IMR-90 (cell line): ENCODE measurements at regions not wholly inside any gene's neighbourhood (a gene's known extent, or its start where the extent isn't known, plus 50 kb on each side); places are given as distances from the start of the nearest gene placed in this dataset.

Experiments used
- ATAC-seq: fragments of 200-7000 bp; cut with Tn5 transposase; 2 replicates; pipeline ENCODE4 v1.9.1; 2020; ENCODE audit warnings: low read depth, mild to moderate bottlenecking, moderate library complexity
- BruUV-seq: library from RNA; stranded (reverse); fragments of 400-500 nt; replicated peaks from 2 replicates; lab custom pipeline; 2021; lab: Mats Ljungman, UMichigan
- CTCF ChIA-PET: fragments of 300-600 bp; formaldehyde crosslinking; extraction: SDS; loops from one replicate; lab custom pipeline; 2021; ENCODE audit warnings: antibody characterized with exemption; lab: Yijun Ruan, JAX
- POLR2A ChIA-PET: fragments of 300-600 bp; sonication (Branson Sonifier 250); formaldehyde crosslinking; loops from one replicate; lab custom pipeline; 2022; ENCODE audit warnings: antibody characterized with exemption; ENCODE audit not compliant: unreplicated experiment; lab: Charles Lee
- DNase-seq: peaks from one replicate; pipeline ENCODE4 v3.0.0; 2013
- H2AFZ ChIP-seq: replicated peaks from 2 replicates; pipeline ENCODE3; 2013; ENCODE audit warnings: low read length, mild to moderate bottlenecking; ENCODE audit not compliant: poor library complexity
- H2AK5ac ChIP-seq: 2 replicates; pipeline ENCODE4 v1.6.1; 2013; ENCODE audit warnings: low read depth, low read length, inconsistent platforms
- H2AK9ac ChIP-seq: replicated peaks from 2 replicates; pipeline ENCODE3; 2013; ENCODE audit warnings: mild to moderate bottlenecking, low read depth, low read length, moderate library complexity; ENCODE audit not compliant: poor library complexity
- H2BK120ac ChIP-seq: 2 replicates; pipeline ENCODE4 v1.6.1; 2013; ENCODE audit warnings: low read depth, low read length, inconsistent platforms
- H2BK15ac ChIP-seq: 3 replicates; pipeline ENCODE4 v1.6.1; 2013; ENCODE audit warnings: low read depth, low read length, inconsistent platforms
- H2BK20ac ChIP-seq: 2 replicates; pipeline ENCODE4 v1.6.1; 2013; ENCODE audit warnings: low read depth, mild to moderate bottlenecking, inconsistent platforms, low read length, moderate library complexity
- H2BK5ac ChIP-seq: 2 replicates; pipeline ENCODE4 v1.6.1; 2013; ENCODE audit warnings: mild to moderate bottlenecking, low read depth, low read length, inconsistent platforms; ENCODE audit not compliant: poor library complexity, severe bottlenecking
- H3K14ac ChIP-seq: replicated peaks from 2 replicates; pipeline ENCODE4 v1.6.1; 2013; ENCODE audit warnings: low read depth, low read length, inconsistent platforms
- H3K18ac ChIP-seq: 2 replicates; pipeline ENCODE4 v1.6.1; 2013; ENCODE audit warnings: low read depth, low read length, control low read depth
- H3K23ac ChIP-seq: 2 replicates; pipeline ENCODE4 v1.6.1; 2013; ENCODE audit warnings: low read depth, low read length, inconsistent platforms
- H3K27ac ChIP-seq: 2 replicates; pipeline ENCODE4 v1.5.1; 2013; ENCODE audit warnings: mild to moderate bottlenecking, control low read depth, low read length; ENCODE audit not compliant: insufficient read depth
- H3K27me3 ChIP-seq: 2 replicates; pipeline ENCODE4 v1.6.1; 2013; ENCODE audit warnings: low read length; ENCODE audit not compliant: control insufficient read depth, insufficient read depth
- H3K36me3 ChIP-seq: 2 replicates; pipeline ENCODE4 v1.6.1; 2013; ENCODE audit warnings: low read length, mixed read lengths; ENCODE audit not compliant: control insufficient read depth, insufficient read depth
- H3K4ac ChIP-seq: 2 replicates; pipeline ENCODE4 v1.6.1; 2013; ENCODE audit warnings: low read depth, low read length, inconsistent platforms
- H3K4me1 ChIP-seq: 2 replicates; pipeline ENCODE4 v1.6.1; 2013; ENCODE audit warnings: low read length, mixed read lengths; ENCODE audit not compliant: control insufficient read depth, insufficient read depth
- H3K4me2 ChIP-seq: 2 replicates; pipeline ENCODE4 v1.6.1; 2013; ENCODE audit warnings: low read depth, mild to moderate bottlenecking, control low read depth, low read length, moderate library complexity
- H3K4me3 ChIP-seq: 2 replicates; pipeline ENCODE4 v1.5.1; 2013; ENCODE audit warnings: low read depth, mild to moderate bottlenecking, control low read depth, low read length, moderate library complexity; ENCODE audit not compliant: insufficient read depth
- H3K56ac ChIP-seq: 2 replicates; pipeline ENCODE4 v1.6.1; 2013; ENCODE audit warnings: low read length, inconsistent platforms; ENCODE audit not compliant: insufficient read depth; ENCODE audit errors: extremely low read depth
- H3K79me1 ChIP-seq, 2 experiments: 2 replicates each; pipeline ENCODE4 v1.6.1; 2013; ENCODE audit warnings: low read length in 2 of 2, inconsistent platforms in 1 of 2, low read depth in 1 of 2
- H3K9ac ChIP-seq: 2 replicates; pipeline ENCODE4 v1.6.1; 2013; ENCODE audit warnings: low read depth, low read length, control low read depth
- H3K9me1 ChIP-seq: 2 replicates; pipeline ENCODE4 v1.6.1; 2013; ENCODE audit warnings: low read length, inconsistent platforms; ENCODE audit not compliant: insufficient read depth
- H3K9me3 ChIP-seq: 2 replicates; pipeline ENCODE4 v1.6.1; 2013; ENCODE audit warnings: low read length; ENCODE audit not compliant: control insufficient read depth, insufficient read depth
- H4K20me1 ChIP-seq: 2 replicates; pipeline ENCODE4 v1.6.1; 2013; ENCODE audit warnings: low read length, inconsistent platforms; ENCODE audit not compliant: insufficient read depth
- H4K5ac ChIP-seq: 2 replicates; pipeline ENCODE4 v1.6.1; 2013; ENCODE audit warnings: mild to moderate bottlenecking, low read depth, low read length, control low read depth
- H4K8ac ChIP-seq, 2 experiments: 2 replicates each; pipeline ENCODE4 v1.6.1; 2013; ENCODE audit warnings: low read depth in 2 of 2, low read length in 2 of 2, control low read depth in 1 of 2, inconsistent platforms in 1 of 2
- H4K91ac ChIP-seq: 2 replicates; pipeline ENCODE4 v1.6.1; 2013; ENCODE audit warnings: low read depth, low read length, inconsistent platforms; ENCODE audit not compliant: insufficient read depth
- CHD1 ChIP-seq: IDR thresholded peaks from 2 replicates; pipeline ENCODE4 v1.6.1; 2012; ENCODE audit warnings: low read depth, low read length, improper control_type of control experiment
- FOS ChIP-seq: fragments of 150-350 bp; IDR thresholded peaks from 2 replicates; pipeline ENCODE4 v1.6.1; 2016; ENCODE audit warnings: low read depth, low read length
- MXI1 ChIP-seq: IDR thresholded peaks from 2 replicates; pipeline ENCODE4 v1.6.1; 2012; ENCODE audit warnings: low read depth, mild to moderate bottlenecking, low read length, moderate library complexity, borderline replicate concordance
- RAD21 ChIP-seq: IDR thresholded peaks from 2 replicates; pipeline ENCODE4 v1.6.1; 2012; ENCODE audit warnings: low read length, improper control_type of control experiment
- RCOR1 ChIP-seq: IDR thresholded peaks from 2 replicates; pipeline ENCODE4 v1.6.1; 2012; ENCODE audit warnings: mild to moderate bottlenecking, low read length, improper control_type of control experiment; ENCODE audit not compliant: insufficient replicate concordance
- RFX5 ChIP-seq: IDR thresholded peaks from 2 replicates; pipeline ENCODE4 v1.8.0; 2012; ENCODE audit warnings: low read depth, mild to moderate bottlenecking, low read length, moderate library complexity
- WGBS, 2 experiments: methylation state at CpG; one replicate each; pipeline versions ENCODE4 v1.1.5 to v1.1.7; 2013; ENCODE audit warnings: missing lambda C conversion rate in 2 of 2; ENCODE audit not compliant: insufficient read length in 1 of 2; ENCODE audit errors: extremely low coverage in 2 of 2; 5-methylcytosine and 5-hydroxymethylcytosine counted together
- dilution Hi-C: fragments of 300-500 bp; cut with HindIII; formaldehyde crosslinking; loops from one replicate; pipeline ENCODE4 v1.14.3; 2018; ENCODE audit warnings: low sequenced_read_pairs; ENCODE audit not compliant: unreplicated experiment
- in situ Hi-C: fragments of 300-500 bp; cut with MboI; formaldehyde crosslinking; loops from 3 replicates; pipeline ENCODE4 v1.14.3; 2019; ENCODE audit warnings: low sequenced_read_pairs, inconsistent platforms, mixed read lengths
- intact Hi-C: fragments of 100-400 bp; cut with micrococcal nuclease; formaldehyde crosslinking; loops from 2 replicates; pipeline ENCODE4 v1.10.0; 2022
- TF ChIP-seq, protein P1 (sequence below): fragments of 150-350 bp; IDR thresholded peaks from 2 replicates; pipeline ENCODE4 v1.6.1; 2017; ENCODE audit warnings: mild to moderate bottlenecking, antibody characterized with exemption, low read length, low read depth

DNA sequence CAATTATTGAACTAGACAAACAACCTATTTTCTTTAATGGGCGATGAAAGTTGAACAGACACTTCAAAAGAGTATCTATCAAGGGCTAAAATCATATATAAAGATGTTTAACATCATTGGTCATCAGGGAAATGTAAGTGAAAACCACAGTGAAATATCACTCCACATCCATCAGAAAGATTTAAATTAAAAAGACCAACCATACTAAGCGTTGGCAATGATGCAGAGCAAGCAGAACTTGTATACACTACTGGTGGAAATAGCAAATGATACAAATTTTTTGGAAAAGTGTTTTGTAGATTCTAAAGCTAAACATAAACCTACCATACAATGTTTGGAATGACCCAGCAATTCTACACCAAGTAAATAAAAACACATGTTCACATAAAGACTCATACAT, 65.9 kb upstream of the THBS1 start:
- Histone ChIP-seq H3K14ac (no peak overlapping the region), H3K4me2 (no peak overlapping the region), H4K91ac (no peak overlapping the region), H3K4me3 (no peak overlapping the region), H4K8ac (no peak overlapping the region), H3K18ac (no peak overlapping the region), H2BK15ac (no peak overlapping the region), H2AK5ac (no peak overlapping the region), H4K5ac (no peak overlapping the region), H3K9ac (no peak overlapping the region), H2AFZ (no peak overlapping the region), H3K79me1 (no peaks in the 10 kb centered on the region), H3K9me3 (no peaks in the 10 kb centered on the region), H3K4me1 (peaks cover 15% of the 10 kb centered on the region), H2BK20ac (no peak overlapping the region), H4K20me1 (no peaks in the 10 kb centered on the region), H2AK9ac (no peak overlapping the region), H3K27me3 (no peaks in the 10 kb centered on the region; the same call in 1 of the 2 replicates), H3K23ac (no peak overlapping the region), H2BK5ac (no peak overlapping the region), H3K9me1 (peaks cover 12% of the 10 kb centered on the region; the same call in 1 of the 2 replicates), H3K36me3 (no peaks in the 10 kb centered on the region), H3K56ac (no peak overlapping the region), H3K27ac (no peak overlapping the region), H3K4ac (no peak overlapping the region), H2BK120ac (no peak overlapping the region)
- in situ Hi-C loops (no loop called here), intact Hi-C loops (loop anchor here (5.0 kb wide), 1 partner anchor 42 kb away; no protein-coding TSS in a partner anchor), dilution Hi-C loops (no loop called here)
- CTCF ChIA-PET, result no interaction called here
- TF ChIP-seq MXI1 (no peak), RFX5 (no peak), RCOR1 (no peak), CHD1 (no peak), RAD21 (no peak), FOS (no peak)
- TF ChIP-seq, protein P1, sequence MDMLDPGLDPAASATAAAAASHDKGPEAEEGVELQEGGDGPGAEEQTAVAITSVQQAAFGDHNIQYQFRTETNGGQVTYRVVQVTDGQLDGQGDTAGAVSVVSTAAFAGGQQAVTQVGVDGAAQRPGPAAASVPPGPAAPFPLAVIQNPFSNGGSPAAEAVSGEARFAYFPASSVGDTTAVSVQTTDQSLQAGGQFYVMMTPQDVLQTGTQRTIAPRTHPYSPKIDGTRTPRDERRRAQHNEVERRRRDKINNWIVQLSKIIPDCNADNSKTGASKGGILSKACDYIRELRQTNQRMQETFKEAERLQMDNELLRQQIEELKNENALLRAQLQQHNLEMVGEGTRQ, result no peak
- ATAC-seq, result no peak
- POLR2A ChIA-PET, result no interaction called here
- DNase-seq, result no peak
- BruUV-seq, result no TSS peak
- WGBS, 2 experiments, result no CpG with 5 or more reads among the region's 2 CpGs
